HG02870 (cell line): ENCODE measurements at regions not wholly inside any gene's neighbourhood (a gene's known extent, or its start where the extent isn't known, plus 50 kb on each side); places are given as distances from the start of the nearest gene placed in this dataset.
"Not testable (repeated sequence)": the region's sequence is repeated elsewhere in the genome, so short reads cannot be mapped to it uniquely, and the experiment has no call there.

Source experiments
- ATAC-seq: cut with Tn5 transposase; IDR thresholded peaks from one replicate; pipeline ENCODE4 v1.9.1; 2021; ENCODE audit warnings: mild to moderate bottlenecking, moderate library complexity; ENCODE audit not compliant: unreplicated experiment

DNA sequence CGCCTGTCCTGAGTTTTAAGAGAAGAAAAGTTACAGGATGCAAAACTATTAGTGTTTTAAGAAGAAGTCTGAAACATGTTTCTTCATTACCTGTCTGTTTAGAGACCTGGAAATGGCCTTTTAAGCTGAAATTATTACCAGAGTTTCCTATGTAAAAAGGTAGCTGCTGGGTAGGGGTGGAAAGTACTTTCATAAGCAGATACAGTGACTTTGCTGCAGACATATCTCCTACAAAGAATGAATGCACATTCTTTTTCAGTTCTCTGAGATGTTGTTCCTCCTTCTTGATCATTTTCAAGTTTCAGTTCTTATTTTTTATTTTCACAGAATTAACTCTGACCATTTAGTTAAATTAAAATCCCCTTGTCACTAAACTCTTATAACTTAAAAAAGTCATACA, 1329.6 kb downstream of the KCNT2 start:
- ATAC-seq = no peak

GRCh38 chr1:195275710-195276109, 1332.5 kb downstream of the KCNT2 start:
- no peak for ATAC-seq

- no peak for ATAC-seq
Measured at GRCh38 chr1:195251900-195252299, 1356.3 kb downstream of the KCNT2 start.

- ATAC-seq = no peak
Measured at GRCh38 chr1:195243492-195243891, 1364.7 kb downstream of the KCNT2 start.

GRCh38 chr1:195241066-195241465, 1367.2 kb downstream of the KCNT2 start:
- no peak for ATAC-seq

- ATAC-seq = no peak
Measured at GRCh38 chr1:195238313-195238712, 1369.9 kb downstream of the KCNT2 start.

GRCh38 chr1:195236991-195237889, 1371.0 kb downstream of the KCNT2 start:
- no peak for ATAC-seq

DNA sequence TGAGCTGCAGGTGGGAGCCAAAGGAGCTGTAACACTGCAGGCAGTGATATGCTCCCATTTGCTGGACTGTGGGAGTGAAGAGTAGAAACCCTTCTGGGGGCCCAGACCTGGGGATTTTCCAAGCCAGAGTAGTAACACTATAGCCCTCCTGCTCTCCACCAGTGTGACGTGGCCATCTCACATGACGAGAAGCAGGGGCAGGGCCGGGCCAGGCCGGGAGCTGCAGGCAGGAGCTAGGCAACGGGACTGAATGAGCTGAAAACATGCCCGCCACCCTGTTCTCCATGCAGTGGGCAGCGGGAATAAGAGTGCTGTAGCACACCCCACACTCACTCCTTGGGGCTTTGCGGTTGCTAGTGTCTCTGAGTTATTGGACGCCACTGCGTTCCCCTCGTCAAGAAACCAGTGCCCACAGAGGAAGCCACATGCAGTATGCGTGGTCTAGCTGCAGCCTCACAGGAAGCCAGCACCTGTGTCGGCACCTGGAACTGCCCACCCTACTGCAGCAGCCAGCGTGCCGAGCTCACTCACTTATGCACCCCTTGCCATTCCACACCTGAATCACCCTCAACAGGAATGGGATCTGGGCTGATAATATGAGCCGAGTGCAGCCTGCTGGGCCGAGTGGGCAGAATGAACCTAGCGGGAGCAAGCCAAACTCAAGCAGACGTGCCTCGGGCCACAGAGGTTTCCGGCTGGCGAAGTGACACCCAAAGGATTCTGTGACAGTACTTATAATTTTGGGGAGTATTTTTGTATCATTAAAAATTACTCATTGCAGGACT, 1389.6 kb downstream of the KCNT2 start:
- ATAC-seq = no peak

- ATAC-seq = no peak
Measured at GRCh38 chr1:195202241-195202640, 1406.0 kb downstream of the KCNT2 start.

DNA sequence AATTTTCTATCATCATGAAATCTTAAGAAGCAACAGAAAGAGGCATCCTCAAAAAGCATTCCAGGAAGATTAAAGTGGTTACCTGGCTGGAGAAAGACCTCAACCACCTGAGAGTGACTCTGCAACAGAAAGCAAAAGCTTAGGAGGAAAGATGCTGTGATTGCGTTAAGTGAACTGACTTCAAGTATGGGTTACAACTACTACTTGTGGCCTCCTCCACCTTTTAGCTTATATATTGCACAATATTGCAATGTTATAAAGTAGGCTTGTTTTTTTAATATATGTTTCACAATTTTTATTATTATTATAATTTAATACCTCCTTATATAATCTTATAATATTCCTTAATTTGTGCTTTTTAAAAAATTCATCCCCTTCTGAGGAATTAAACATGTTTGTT, 1407.5 kb downstream of the KCNT2 start:
- ATAC-seq = no peak

- no peak for ATAC-seq
Measured at GRCh38 chr1:195197116-195197515, 1411.1 kb downstream of the KCNT2 start.

- ATAC-seq = peak; percentile 96
Measured at GRCh38 chr1:195195423-195196057, 1412.7 kb downstream of the KCNT2 start.

- no peak for ATAC-seq
Measured at GRCh38 chr1:195193134-195193533, 1415.1 kb downstream of the KCNT2 start.

GRCh38 chr1:195188821-195189220, 1419.4 kb downstream of the KCNT2 start:
- no peak for ATAC-seq

DNA sequence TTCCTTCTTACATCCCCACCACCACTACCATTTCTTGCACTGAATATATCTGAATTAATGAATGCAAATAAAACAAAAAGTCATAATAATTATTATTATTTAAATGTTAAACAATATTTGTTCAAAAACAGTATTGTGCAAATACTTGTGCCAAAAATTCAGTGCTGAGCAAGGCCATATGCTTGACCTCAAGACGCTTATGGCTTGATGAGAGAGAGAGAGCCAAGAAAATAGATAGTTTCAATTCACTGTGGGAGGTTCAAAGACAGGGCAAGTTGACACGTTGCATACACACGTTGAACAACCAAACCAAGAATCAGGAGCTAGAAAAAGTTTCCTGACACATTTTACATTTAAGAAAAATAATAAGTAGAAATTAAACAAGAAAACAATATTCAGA, 1421.7 kb downstream of the KCNT2 start:
- ATAC-seq = no peak

- ATAC-seq = no peak
Measured at GRCh38 chr1:195185736-195186135, 1422.5 kb downstream of the KCNT2 start.

DNA sequence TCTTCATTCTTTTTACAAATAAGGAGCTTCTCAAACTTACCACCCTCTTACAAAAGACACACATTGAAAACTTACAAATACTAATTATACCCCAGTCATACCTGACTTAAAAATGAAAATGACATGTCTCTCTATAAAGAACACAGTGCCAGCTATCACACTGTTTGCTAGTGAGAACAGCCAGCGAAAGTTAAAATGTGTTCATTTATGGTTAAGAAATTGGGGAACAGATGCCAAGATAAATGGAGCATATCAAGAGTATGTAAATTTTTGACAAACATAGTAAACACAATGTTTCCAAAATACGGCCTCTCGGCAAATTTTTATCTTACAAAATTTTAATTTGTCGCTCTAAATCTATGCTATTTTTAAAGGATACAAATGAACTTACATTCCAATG, 1422.9 kb downstream of the KCNT2 start:
- no peak for ATAC-seq

- no peak for ATAC-seq
Measured at GRCh38 chr1:195173753-195174152, 1434.5 kb downstream of the KCNT2 start.

DNA sequence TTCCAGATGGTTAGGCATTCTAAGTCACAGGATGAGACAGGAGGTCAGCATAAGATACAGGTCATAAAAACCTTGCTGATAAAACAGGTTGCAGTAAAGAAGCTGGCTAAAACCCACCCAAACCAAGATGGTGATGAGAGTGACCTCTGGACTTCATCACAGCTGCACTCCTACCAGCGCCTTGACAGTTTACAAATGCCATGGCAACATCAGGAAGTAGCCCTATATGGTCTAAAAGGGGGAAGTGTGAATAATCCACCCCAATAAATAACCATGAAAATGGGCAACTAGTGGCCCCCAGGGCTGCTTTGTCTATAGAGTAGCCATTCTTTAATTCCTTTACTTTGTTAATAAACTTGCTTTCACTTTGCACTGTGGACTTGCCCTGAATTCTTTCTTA, 1448.4 kb downstream of the KCNT2 start:
- ATAC-seq = not testable (repeated sequence)

DNA sequence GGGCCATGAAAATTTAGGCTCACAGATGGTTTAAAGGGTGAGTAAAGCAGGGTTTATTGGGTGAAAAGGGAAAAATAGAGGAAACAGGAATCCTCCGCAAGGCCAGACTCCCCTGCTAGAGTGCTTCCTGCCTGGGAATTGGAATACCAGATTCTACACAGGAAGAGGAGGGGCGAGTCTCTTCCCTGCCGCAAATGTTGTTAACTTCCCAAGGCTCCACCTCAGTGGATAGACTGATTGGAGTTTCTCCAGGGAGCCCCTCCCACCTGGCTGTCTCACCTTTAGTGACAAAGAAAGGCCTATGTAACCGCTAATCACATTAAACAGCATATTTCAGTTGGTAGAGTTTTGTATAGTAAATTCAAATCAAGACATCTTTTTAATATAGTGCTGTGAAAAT, 1450.1 kb downstream of the KCNT2 start:
- ATAC-seq = no peak

DNA sequence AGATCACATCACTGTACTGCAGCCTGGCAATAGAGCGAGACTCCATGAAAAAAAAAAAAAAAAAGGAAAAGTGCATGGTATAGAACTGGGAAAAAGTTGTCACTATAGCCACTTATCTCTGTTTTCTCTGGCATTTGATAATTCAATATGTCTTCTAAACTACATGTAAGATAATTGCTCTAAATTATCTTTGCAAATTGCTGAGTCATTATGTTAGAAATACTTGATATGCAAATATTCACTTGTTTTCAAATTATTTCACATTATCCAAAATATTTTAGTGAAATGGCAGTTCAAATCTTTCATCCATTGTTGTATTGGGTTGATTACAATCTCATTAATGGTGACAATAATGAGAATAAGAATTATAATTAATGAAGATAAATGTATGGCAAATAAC, 1455.1 kb downstream of the KCNT2 start:
- no peak for ATAC-seq

DNA sequence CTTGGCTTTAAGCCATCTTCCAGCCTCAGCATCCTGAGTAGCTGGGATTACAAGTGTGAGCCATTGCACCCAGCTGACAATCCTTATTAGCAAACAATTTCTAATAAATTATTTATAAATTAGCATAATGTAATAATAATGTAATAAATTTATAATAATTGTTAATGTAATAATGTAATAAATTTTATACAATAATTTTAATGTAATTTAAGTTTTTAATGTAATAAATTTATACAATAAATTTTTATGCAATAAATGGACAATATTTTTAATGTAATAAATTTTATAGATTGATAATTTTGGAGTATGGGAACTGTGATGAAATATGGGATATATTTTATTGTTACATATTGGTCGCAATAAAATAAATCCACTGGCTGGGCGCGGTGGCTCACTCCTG, 1457.5 kb downstream of the KCNT2 start:
- no peak for ATAC-seq
